T-helper 1 cell treated with Interleukin-12 subunit alpha and Interleukin-12 subunit beta and Interleukin-4 antibody, amounts not matched to agents 30 μg/mL and 1 μg/mL, for 36 hours (primary cell): ENCODE measurements at regions not wholly inside any gene's neighbourhood (a gene's known extent, or its start where the extent isn't known, plus 50 kb on each side); places are given as distances from the start of the nearest gene placed in this dataset.
"Not testable (repeated sequence)": the region's sequence is repeated elsewhere in the genome, so short reads cannot be mapped to it uniquely, and the experiment has no call there.

Source experiments
- H3K27ac Mint-ChIP-seq: one replicate; pipeline ENCODE4 v1.8.0; 2021; ENCODE audit warnings: mild to moderate bottlenecking, mixed read lengths
- H3K27me3 Mint-ChIP-seq: one replicate; pipeline ENCODE4 v1.8.0; 2021; ENCODE audit warnings: low read depth, mixed read lengths
- H3K36me3 Mint-ChIP-seq: one replicate; pipeline ENCODE4 v1.8.0; 2021; ENCODE audit warnings: low read depth, mixed read lengths
- H3K4me1 Mint-ChIP-seq: one replicate; pipeline ENCODE4 v1.8.0; 2021; ENCODE audit warnings: low read depth, mixed read lengths
- H3K4me3 Mint-ChIP-seq: one replicate; pipeline ENCODE4 v1.8.0; 2021; ENCODE audit warnings: mild to moderate bottlenecking, moderate library complexity, mixed read lengths
- H3K9me3 Mint-ChIP-seq: one replicate; pipeline ENCODE4 v1.8.0; 2021; ENCODE audit warnings: mixed read lengths

GRCh38 chr14:25699981-25700380, 650.0 kb upstream of the STXBP6 start:
- H3K27me3 Mint-ChIP-seq: no peaks in the 10 kb centered on the region
- H3K36me3 Mint-ChIP-seq: no peaks in the 10 kb centered on the region
- H3K4me1 Mint-ChIP-seq: no peaks in the 10 kb centered on the region
- H3K27ac Mint-ChIP-seq: no peak overlapping the region
- H3K9me3 Mint-ChIP-seq: peaks cover 26% of the 10 kb centered on the region
- H3K4me3 Mint-ChIP-seq: no peak overlapping the region

GRCh38 chr14:25698111-25698510, 648.2 kb upstream of the STXBP6 start:
- H3K4me1 Mint-ChIP-seq: no peaks in the 10 kb centered on the region
- no peaks in the 10 kb centered on the region for H3K27me3 Mint-ChIP-seq
- peaks cover 28% of the 10 kb centered on the region for H3K9me3 Mint-ChIP-seq
- no peak overlapping the region for H3K4me3 Mint-ChIP-seq
- H3K36me3 Mint-ChIP-seq: no peaks in the 10 kb centered on the region
- no peak overlapping the region for H3K27ac Mint-ChIP-seq

GRCh38 chr14:25696176-25696575, 646.2 kb upstream of the STXBP6 start:
- Mint-ChIP-seq H3K4me3 (no peak overlapping the region), H3K36me3 (no peaks in the 10 kb centered on the region), H3K4me1 (no peaks in the 10 kb centered on the region), H3K27ac (no peak overlapping the region), H3K27me3 (no peaks in the 10 kb centered on the region), H3K9me3 (peaks cover 27% of the 10 kb centered on the region)

GRCh38 chr14:25685004-25685403, 635.1 kb upstream of the STXBP6 start:
- H3K27ac Mint-ChIP-seq: no peak overlapping the region
- no peaks in the 10 kb centered on the region for H3K36me3 Mint-ChIP-seq
- H3K4me3 Mint-ChIP-seq: no peak overlapping the region
- no peaks in the 10 kb centered on the region for H3K27me3 Mint-ChIP-seq
- peaks cover 9% of the 10 kb centered on the region for H3K9me3 Mint-ChIP-seq
- no peaks in the 10 kb centered on the region for H3K4me1 Mint-ChIP-seq

GRCh38 chr14:25680934-25681333, 631.0 kb upstream of the STXBP6 start:
- Mint-ChIP-seq H3K36me3 (no peaks in the 10 kb centered on the region), H3K27ac (no peak overlapping the region), H3K9me3 (peaks cover 21% of the 10 kb centered on the region), H3K27me3 (no peaks in the 10 kb centered on the region), H3K4me1 (no peaks in the 10 kb centered on the region), H3K4me3 (no peak overlapping the region)

GRCh38 chr14:25680511-25680910, 630.6 kb upstream of the STXBP6 start:
- not testable (repeated sequence) for H3K4me3 Mint-ChIP-seq, H3K36me3 Mint-ChIP-seq, H3K27ac Mint-ChIP-seq, H3K4me1 Mint-ChIP-seq, H3K27me3 Mint-ChIP-seq
- peaks cover 21% of the 10 kb centered on the region for H3K9me3 Mint-ChIP-seq

- Mint-ChIP-seq H3K4me1 (no peaks in the 10 kb centered on the region), H3K27ac (no peak overlapping the region), H3K27me3 (no peaks in the 10 kb centered on the region), H3K9me3 (peaks cover 30% of the 10 kb centered on the region), H3K36me3 (no peaks in the 10 kb centered on the region), H3K4me3 (no peak overlapping the region)
Observed at GRCh38 chr14:25677111-25677510, 627.2 kb upstream of the STXBP6 start.

GRCh38 chr14:25667387-25667786, 617.4 kb upstream of the STXBP6 start:
- peaks cover 7% of the 10 kb centered on the region for H3K9me3 Mint-ChIP-seq
- no peak overlapping the region for H3K27ac Mint-ChIP-seq
- no peaks in the 10 kb centered on the region for H3K36me3 Mint-ChIP-seq
- H3K4me1 Mint-ChIP-seq: no peaks in the 10 kb centered on the region
- H3K27me3 Mint-ChIP-seq: no peaks in the 10 kb centered on the region
- no peak overlapping the region for H3K4me3 Mint-ChIP-seq

- H3K27ac Mint-ChIP-seq: no peak overlapping the region
- H3K4me1 Mint-ChIP-seq: no peaks in the 10 kb centered on the region
- peaks cover 9% of the 10 kb centered on the region for H3K9me3 Mint-ChIP-seq
- no peak overlapping the region for H3K4me3 Mint-ChIP-seq
- no peaks in the 10 kb centered on the region for H3K27me3 Mint-ChIP-seq
- no peaks in the 10 kb centered on the region for H3K36me3 Mint-ChIP-seq
Observed at GRCh38 chr14:25666877-25667276, 616.9 kb upstream of the STXBP6 start.

GRCh38 chr14:25658988-25659387, 609.0 kb upstream of the STXBP6 start:
- no peaks in the 10 kb centered on the region for H3K4me1 Mint-ChIP-seq
- H3K27me3 Mint-ChIP-seq: no peaks in the 10 kb centered on the region
- no peak overlapping the region for H3K4me3 Mint-ChIP-seq
- no peaks in the 10 kb centered on the region for H3K36me3 Mint-ChIP-seq
- no peak overlapping the region for H3K27ac Mint-ChIP-seq
- peaks cover 9% of the 10 kb centered on the region for H3K9me3 Mint-ChIP-seq

GRCh38 chr14:25630447-25630846, 580.5 kb upstream of the STXBP6 start:
- H3K4me3 Mint-ChIP-seq: no peak overlapping the region
- no peaks in the 10 kb centered on the region for H3K36me3 Mint-ChIP-seq
- H3K27ac Mint-ChIP-seq: no peak overlapping the region
- no peaks in the 10 kb centered on the region for H3K4me1 Mint-ChIP-seq
- no peaks in the 10 kb centered on the region for H3K27me3 Mint-ChIP-seq
- peaks cover 12% of the 10 kb centered on the region for H3K9me3 Mint-ChIP-seq

GRCh38 chr14:25628978-25629377, 579.0 kb upstream of the STXBP6 start:
- Mint-ChIP-seq H3K27ac (no peak overlapping the region), H3K27me3 (no peaks in the 10 kb centered on the region), H3K4me1 (no peaks in the 10 kb centered on the region), H3K9me3 (peaks cover 15% of the 10 kb centered on the region), H3K36me3 (no peaks in the 10 kb centered on the region), H3K4me3 (no peak overlapping the region)

GRCh38 chr14:25628390-25628789, 578.4 kb upstream of the STXBP6 start:
- H3K4me1 Mint-ChIP-seq: no peaks in the 10 kb centered on the region
- no peaks in the 10 kb centered on the region for H3K36me3 Mint-ChIP-seq
- no peak overlapping the region for H3K4me3 Mint-ChIP-seq
- no peaks in the 10 kb centered on the region for H3K27me3 Mint-ChIP-seq
- H3K27ac Mint-ChIP-seq: no peak overlapping the region
- H3K9me3 Mint-ChIP-seq: peaks cover 19% of the 10 kb centered on the region

GRCh38 chr14:25626986-25627385, 577.0 kb upstream of the STXBP6 start:
- Mint-ChIP-seq H3K27ac (no peak overlapping the region), H3K4me1 (no peaks in the 10 kb centered on the region), H3K27me3 (no peaks in the 10 kb centered on the region), H3K9me3 (peaks cover 23% of the 10 kb centered on the region), H3K4me3 (no peak overlapping the region), H3K36me3 (no peaks in the 10 kb centered on the region)

- H3K27ac Mint-ChIP-seq: no peak overlapping the region
- H3K27me3 Mint-ChIP-seq: no peaks in the 10 kb centered on the region
- H3K36me3 Mint-ChIP-seq: no peaks in the 10 kb centered on the region
- no peaks in the 10 kb centered on the region for H3K4me1 Mint-ChIP-seq
- peaks cover 37% of the 10 kb centered on the region for H3K9me3 Mint-ChIP-seq
- no peak overlapping the region for H3K4me3 Mint-ChIP-seq
Observed at GRCh38 chr14:25622763-25623162, 572.8 kb upstream of the STXBP6 start.

- no peaks in the 10 kb centered on the region for H3K36me3 Mint-ChIP-seq
- H3K27ac Mint-ChIP-seq: no peak overlapping the region
- H3K4me1 Mint-ChIP-seq: no peaks in the 10 kb centered on the region
- H3K27me3 Mint-ChIP-seq: no peaks in the 10 kb centered on the region
- H3K9me3 Mint-ChIP-seq: peaks cover 45% of the 10 kb centered on the region
- H3K4me3 Mint-ChIP-seq: no peak overlapping the region
Observed at GRCh38 chr14:25620515-25620914, 570.6 kb upstream of the STXBP6 start.
